ENCODE measurements at regions not wholly inside any gene's neighbourhood (a gene's known extent, or its start where the extent isn't known, plus 50 kb on each side); places are given as distances from the start of the nearest gene placed in this dataset.

- Histone ChIP-seq H3K27ac (ENCODE audit: low read depth in 1 of 2, low read length in 2 of 2) (no peak overlapping the region), H3K36me3 (ENCODE audit: insufficient read depth, low read length) (no peaks in the 10 kb centered on the region), H3K4me1 (ENCODE audit: insufficient read depth, low read length) (no peaks in the 10 kb centered on the region), H3K4me3 (ENCODE audit: low read length) (no peak overlapping the region), H3K9me3 (ENCODE audit: control insufficient read depth in 1 of 2, insufficient read depth in 1 of 2, low read length in 2 of 2) (peaks cover 6% of the 10 kb centered on the region in 2 experiments), H3K27me3 (ENCODE audit: control insufficient read depth in 1 of 2, insufficient read depth in 2 of 2, low read length in 2 of 2) (no peaks in the 10 kb centered on the region)
- CTCF ChIA-PET: no interaction called here
- no peak for ATAC-seq (ENCODE audit: poor library complexity)
- no peak for DNase-seq
- H3K4me1 Mint-ChIP-seq (ENCODE audit: low read depth): peaks cover 4% of the 10 kb centered on the region
- no peak overlapping the region for H3K27ac Mint-ChIP-seq
- peaks cover 4% of the 10 kb centered on the region for H3K27me3 Mint-ChIP-seq
- H3K4me3 Mint-ChIP-seq: no peak overlapping the region
- TF ChIP-seq CTCF (IDR thresholded peaks at IDR 0.05): no peak
- no peaks in the 10 kb centered on the region for H3K36me3 Mint-ChIP-seq (ENCODE audit: low read depth)
- POLR2A ChIA-PET: no interaction called here
- intact Hi-C loops (cut with DNase I, micrococcal nuclease): no loop called here
- H3K9me3 Mint-ChIP-seq: no peaks in the 10 kb centered on the region
These were observed 50.8 kb upstream of the MBOAT1 start for GRCh38 chr6:20263059-20263458.

- no peak for ATAC-seq (ENCODE audit: poor library complexity)
- Histone ChIP-seq H3K27ac (ENCODE audit: low read depth in 1 of 2, low read length in 2 of 2) (no peak overlapping the region), H3K4me1 (ENCODE audit: insufficient read depth, low read length) (no peaks in the 10 kb centered on the region), H3K36me3 (ENCODE audit: insufficient read depth, low read length) (no peaks in the 10 kb centered on the region), H3K9me3 (ENCODE audit: control insufficient read depth in 1 of 2, insufficient read depth in 1 of 2, low read length in 2 of 2) (peaks cover 0 to 6% of the 10 kb centered on the region in 2 experiments), H3K4me3 (ENCODE audit: low read length) (no peak overlapping the region), H3K27me3 (ENCODE audit: control insufficient read depth in 1 of 2, insufficient read depth in 2 of 2, low read length in 2 of 2) (no peaks in the 10 kb centered on the region)
- no peak for DNase-seq
- intact Hi-C loops (cut with DNase I, micrococcal nuclease): no loop called here
- Mint-ChIP-seq H3K27me3 (peaks cover 4% of the 10 kb centered on the region), H3K36me3 (ENCODE audit: low read depth) (no peaks in the 10 kb centered on the region), H3K27ac (no peak overlapping the region), H3K4me3 (no peak overlapping the region), H3K4me1 (ENCODE audit: low read depth) (peaks cover 4% of the 10 kb centered on the region), H3K9me3 (no peaks in the 10 kb centered on the region)
- ChIA-PET CTCF (no interaction called here), POLR2A (no interaction called here)
- no peak for TF ChIP-seq CTCF (IDR thresholded peaks at IDR 0.05)
These were observed 53.6 kb upstream of the MBOAT1 start for GRCh38 chr6:20265842-20266241.

- no peak overlapping the region for H3K4me3 Mint-ChIP-seq
- no peak overlapping the region for H3K4me3 ChIP-seq (ENCODE audit: low read length)
These were observed 54.8 kb upstream of the MBOAT1 start for GRCh38 chr6:20266851-20267608.

More at GRCh38 chr6:20266851-20267608, 54.8 kb upstream of the MBOAT1 start:
- Histone ChIP-seq H3K27ac (ENCODE audit: low read depth in 1 of 2, low read length in 2 of 2) (no peak overlapping the region), H3K4me1 (ENCODE audit: insufficient read depth, low read length) (no peaks in the 10 kb centered on the region), H3K36me3 (ENCODE audit: insufficient read depth, low read length) (no peaks in the 10 kb centered on the region), H3K27me3 (ENCODE audit: control insufficient read depth in 1 of 2, insufficient read depth in 2 of 2, low read length in 2 of 2) (no peaks in the 10 kb centered on the region), H3K9me3 (ENCODE audit: control insufficient read depth in 1 of 2, insufficient read depth in 1 of 2, low read length in 2 of 2) (peaks cover 0 to 6% of the 10 kb centered on the region in 2 experiments)
- ChIA-PET POLR2A (interaction anchor here (0.6 kb wide), 1 partner anchor 55 kb away, joined by 3 read pairs; the partner anchor contains the start of gene MBOAT1), CTCF (no interaction called here)
- ATAC-seq (ENCODE audit: poor library complexity) (no peak), DNase-seq (peak in 1 of 14 experiments; percentile 1)
- Mint-ChIP-seq H3K27me3 (peaks cover 4% of the 10 kb centered on the region), H3K4me1 (ENCODE audit: low read depth) (peaks cover 4% of the 10 kb centered on the region), H3K9me3 (no peaks in the 10 kb centered on the region), H3K36me3 (ENCODE audit: low read depth) (no peaks in the 10 kb centered on the region), H3K27ac (no peak overlapping the region)
- TF ChIP-seq CTCF (IDR thresholded peaks at IDR 0.05): no peak
- intact Hi-C loops (cut with DNase I, micrococcal nuclease): no loop called here
